ENCODE measurements at regions not wholly inside any gene's neighbourhood (a gene's known extent, or its start where the extent isn't known, plus 50 kb on each side); places are given as distances from the start of the nearest gene placed in this dataset.

DNA sequence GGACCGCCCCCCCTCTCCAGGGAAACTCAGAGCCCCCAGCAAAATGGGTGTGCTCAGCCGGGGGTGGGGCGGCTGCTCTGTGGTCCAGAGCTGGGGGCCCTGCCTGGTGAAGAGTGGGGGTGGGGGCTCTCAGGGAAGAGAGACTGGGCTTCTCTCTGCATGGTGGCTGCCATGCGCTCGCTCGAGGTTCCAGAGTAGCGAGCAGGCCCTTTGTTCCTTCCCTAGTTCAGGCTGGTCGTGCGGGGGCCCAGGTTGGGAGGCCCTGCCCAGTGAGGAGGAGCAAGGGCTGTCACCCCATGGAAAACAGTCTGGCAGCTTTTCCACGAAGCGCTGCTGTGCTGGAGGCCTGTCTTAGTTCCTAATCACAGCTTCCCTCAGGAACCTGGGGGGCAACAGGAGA is 134.6 kb downstream of the AEBP2 start:
- H3K4me2 ChIP-seq (ENCODE audit: low read depth, low read length): no peak overlapping the region
- H2AFZ ChIP-seq (replicated peaks; ENCODE audit: low read length, poor library complexity): peak overlapping the region; percentile 8
- peak overlapping the region; percentile 96 for H3K18ac ChIP-seq (ENCODE audit: low read depth, low read length)
- dilution Hi-C loops (cut with HindIII; ENCODE audit: low sequenced_read_pairs, unreplicated experiment) (no loop called here), intact Hi-C loops (cut with micrococcal nuclease) (loop anchor here (1.0 to 10.0 kb wide), 3 partner anchors 69 to 321 kb away; no protein-coding TSS in a partner anchor), in situ Hi-C loops (cut with MboI; ENCODE audit: low sequenced_read_pairs) (no loop called here)
- H2AK5ac ChIP-seq (ENCODE audit: low read depth, low read length): peak overlapping the region; percentile 88
- peak overlapping the region; percentile 38 to 39; a peak in 2 of 4 replicates for H4K8ac ChIP-seq (ENCODE audit: low read depth in 2 of 2, low read length in 2 of 2)
- no peak overlapping the region for H3K9ac ChIP-seq (ENCODE audit: low read depth, low read length)
- H2BK20ac ChIP-seq (ENCODE audit: low read depth, low read length): peak overlapping the region; percentile 11; the same call in 1 of the 2 replicates
- H2BK5ac ChIP-seq (ENCODE audit: low read depth, low read length, poor library complexity, severe bottlenecking): peak overlapping the region; percentile 94
- no peak overlapping the region for H3K23ac ChIP-seq (ENCODE audit: low read depth, low read length)
- H3K4ac ChIP-seq (ENCODE audit: low read depth, low read length): peak overlapping the region; percentile 71
- peaks cover 26% of the 10 kb centered on the region for H3K4me1 ChIP-seq (ENCODE audit: control insufficient read depth, insufficient read depth, low read length)
- H3K27ac ChIP-seq (ENCODE audit: insufficient read depth, low read length): peak overlapping the region; percentile 61; the same call in 1 of the 2 replicates
- no peak for TF ChIP-seq FOS (IDR thresholded peaks at IDR 0.05; ENCODE audit: low read depth, low read length)
- TF ChIP-seq CTCF (conservative IDR thresholded peaks at IDR 0.05; ENCODE audit: low read depth, low read length): no peak
- TF ChIP-seq BHLHE40 (IDR thresholded peaks at IDR 0.05; ENCODE audit: low read depth, low read length): no peak
- H4K91ac ChIP-seq (ENCODE audit: insufficient read depth, low read depth, low read length): peak overlapping the region; percentile 82; the same call in 1 of the 2 replicates
- no peaks in the 10 kb centered on the region for H3K27me3 ChIP-seq (ENCODE audit: control insufficient read depth, insufficient read depth, low read length)
- H3K9me3 ChIP-seq (ENCODE audit: control insufficient read depth, insufficient read depth, low read length): no peaks in the 10 kb centered on the region
- peak overlapping the region; percentile 81; the same call in 2 of the 3 replicates for H2BK15ac ChIP-seq (ENCODE audit: low read depth, low read length)
- ChIA-PET POLR2A (ENCODE audit: unreplicated experiment) (no interaction called here), CTCF (interaction anchor here (0.8 to 1.3 kb wide), 2 partner anchors 69 to 165 kb away, joined by 3 read pairs; no protein-coding TSS in a partner anchor)
- H4K5ac ChIP-seq (ENCODE audit: low read depth, low read length): peak overlapping the region; percentile 84
- H3K36me3 ChIP-seq (ENCODE audit: control insufficient read depth, insufficient read depth, low read length): no peaks in the 10 kb centered on the region
- H3K79me1 ChIP-seq (ENCODE audit: low read depth in 1 of 2, low read length in 2 of 2): no peaks in the 10 kb centered on the region
- no peaks in the 10 kb centered on the region for H4K20me1 ChIP-seq (ENCODE audit: insufficient read depth, low read length)
- BruUV-seq (replicated peaks): no TSS peak
- H3K4me3 ChIP-seq (ENCODE audit: insufficient read depth, low read depth, low read length): no peak overlapping the region
- DNase-seq: no peak
- H2AK9ac ChIP-seq (replicated peaks; ENCODE audit: low read depth, low read length, poor library complexity): peak overlapping the region; percentile 11
- ATAC-seq (ENCODE audit: low read depth): no peak
- WGBS, 2 experiments (ENCODE audit: extremely low coverage in 2 of 2, insufficient read length in 1 of 2): no CpG with 5 or more reads among the region's 11 CpGs
- H2BK120ac ChIP-seq (ENCODE audit: low read depth, low read length): peak overlapping the region; percentile 84
- peaks cover 6% of the 10 kb centered on the region for H3K9me1 ChIP-seq (ENCODE audit: insufficient read depth, low read length)
- H3K56ac ChIP-seq (ENCODE audit: extremely low read depth, insufficient read depth, low read length): no peak overlapping the region
- H3K14ac ChIP-seq (replicated peaks; ENCODE audit: low read depth, low read length): 0 out of 2 replicates have a peak overlapping the region, but pooled peaks have one; percentile 17
